HTR-8/SVneo (cell line): ENCODE measurements at regions not wholly inside any gene's neighbourhood (a gene's known extent, or its start where the extent isn't known, plus 50 kb on each side); places are given as distances from the start of the nearest gene placed in this dataset.
"Not testable (repeated sequence)": the region's sequence is repeated elsewhere in the genome, so short reads cannot be mapped to it uniquely, and the experiment has no call there.

Experiments used
- DNase-seq: peaks from one replicate; pipeline ENCODE4 v3.0.0; 2011; ENCODE audit warnings: low spot score, mixed read lengths; ENCODE audit not compliant: insufficient read length
- FAIRE-seq: peaks from 2 replicates; lab custom pipeline; 2011; peaks lifted over from hg19 to GRCh38; lab: Jason Lieb, UNC

- DNase-seq (no peak), FAIRE-seq (no peak)
Measured at GRCh38 chr1:68653882-68654281, 157.0 kb upstream of the DEPDC1 start.

- FAIRE-seq (no peak), DNase-seq (no peak)
Measured at GRCh38 chr1:68673771-68674170, 176.9 kb upstream of the DEPDC1 start.

- no peak for DNase-seq
- no peak for FAIRE-seq
Measured at GRCh38 chr1:68675336-68675735, 178.5 kb upstream of the DEPDC1 start.

- DNase-seq = no peak
- FAIRE-seq = no peak
Measured at GRCh38 chr1:68677684-68678351, 180.9 kb upstream of the DEPDC1 start.

- FAIRE-seq (no peak), DNase-seq (no peak)
Measured at GRCh38 chr1:68696221-68696620, 199.3 kb upstream of the DEPDC1 start.

GRCh38 chr1:68703921-68704354, 207.1 kb upstream of the DEPDC1 start:
- FAIRE-seq (no peak), DNase-seq (no peak)

- DNase-seq (no peak), FAIRE-seq (no peak)
Measured at GRCh38 chr1:68704800-68705443, 208.0 kb upstream of the DEPDC1 start.

- no peak for DNase-seq
- no peak for FAIRE-seq
Measured at GRCh38 chr1:68705466-68705865, 208.6 kb upstream of the DEPDC1 start.

- no peak for DNase-seq
- no peak for FAIRE-seq
Measured at GRCh38 chr1:68706639-68707317, 209.9 kb upstream of the DEPDC1 start.

- no peak for FAIRE-seq
Measured at GRCh38 chr1:68717330-68717729, 220.4 kb upstream of the DEPDC1 start.

GRCh38 chr1:68720476-68720875, 223.6 kb upstream of the DEPDC1 start:
- DNase-seq (no peak), FAIRE-seq (no peak)

More at GRCh38 chr1:68717330-68717729, 220.4 kb upstream of the DEPDC1 start:
- DNase-seq = no peak

- no peak for DNase-seq
- no peak for FAIRE-seq
Measured at GRCh38 chr1:68723791-68724190, 226.9 kb upstream of the DEPDC1 start.

- FAIRE-seq = no peak
- DNase-seq = no peak
Measured at GRCh38 chr1:68725001-68725752, 228.3 kb upstream of the DEPDC1 start.

- DNase-seq, FAIRE-seq: not testable (repeated sequence)
Measured at GRCh38 chr1:68739486-68739885, 242.6 kb upstream of the DEPDC1 start.

- DNase-seq (no peak), FAIRE-seq (no peak)
Measured at GRCh38 chr1:68745011-68745410, 248.1 kb upstream of the DEPDC1 start.

- DNase-seq (no peak), FAIRE-seq (no peak)
Measured at GRCh38 chr1:68745451-68745850, 248.6 kb upstream of the DEPDC1 start.

GRCh38 chr1:68746378-68746777, 249.5 kb upstream of the DEPDC1 start:
- FAIRE-seq (no peak), DNase-seq (no peak)

- DNase-seq = no peak
- no peak for FAIRE-seq
Measured at GRCh38 chr1:68751723-68752122, 254.8 kb upstream of the DEPDC1 start.

GRCh38 chr1:68758666-68759209, 261.9 kb upstream of the DEPDC1 start:
- DNase-seq (no peak), FAIRE-seq (no peak)

GRCh38 chr1:68767941-68768340, 271.1 kb upstream of the DEPDC1 start:
- no peak for DNase-seq
- no peak for FAIRE-seq
